Calu3 (cell line): ENCODE measurements at regions not wholly inside any gene's neighbourhood (a gene's known extent, or its start where the extent isn't known, plus 50 kb on each side); places are given as distances from the start of the nearest gene placed in this dataset.

ENCODE experiments used
- BruUV-seq: library from RNA; stranded (reverse); fragments of 400-500 nt; replicated peaks from 2 replicates; lab custom pipeline; 2021; lab: Mats Ljungman, UMichigan
- CTCF ChIA-PET: fragments of 300-600 bp; sonication (Branson Sonifier 250); formaldehyde crosslinking; loops from one replicate; lab custom pipeline; 2022; ENCODE audit warnings: antibody characterized with exemption; lab: Charles Lee
- DNase-seq: peaks from one replicate; pipeline ENCODE4 v3.0.0; 2022
- H3K27ac Mint-ChIP-seq: one replicate; pipeline ENCODE4 v1.8.0; 2022; ENCODE audit warnings: mixed read lengths; ENCODE audit not compliant: unreplicated experiment
- H3K27me3 Mint-ChIP-seq: one replicate; pipeline ENCODE4 v1.8.0; 2022; ENCODE audit warnings: mixed read lengths; ENCODE audit not compliant: unreplicated experiment
- H3K36me3 Mint-ChIP-seq: one replicate; pipeline ENCODE4 v1.8.0; 2022; ENCODE audit warnings: mild to moderate bottlenecking, moderate library complexity, mixed read lengths; ENCODE audit not compliant: insufficient read depth, unreplicated experiment
- H3K4me1 Mint-ChIP-seq: one replicate; pipeline ENCODE4 v1.8.0; 2022; ENCODE audit warnings: mild to moderate bottlenecking, low read depth, mixed read lengths; ENCODE audit not compliant: unreplicated experiment
- H3K4me3 Mint-ChIP-seq: one replicate; pipeline ENCODE4 v1.8.0; 2022; ENCODE audit warnings: mild to moderate bottlenecking, low read depth, moderate library complexity, mixed read lengths; ENCODE audit not compliant: unreplicated experiment
- H3K9me3 Mint-ChIP-seq: one replicate; pipeline ENCODE4 v1.8.0; 2022; ENCODE audit warnings: low read depth, mixed read lengths; ENCODE audit not compliant: unreplicated experiment
- CTCF ChIP-seq: fragments of 200-600 bp; IDR thresholded peaks from one replicate; pipeline ENCODE4 v1.8.0; 2022; ENCODE audit warnings: antibody characterized with exemption; ENCODE audit not compliant: unreplicated experiment
- intact Hi-C: fragments of 100-400 bp; cut with micrococcal nuclease; formaldehyde crosslinking; loops from one replicate; pipeline ENCODE4 v1.10.0; 2022; ENCODE audit not compliant: unreplicated experiment

DNA sequence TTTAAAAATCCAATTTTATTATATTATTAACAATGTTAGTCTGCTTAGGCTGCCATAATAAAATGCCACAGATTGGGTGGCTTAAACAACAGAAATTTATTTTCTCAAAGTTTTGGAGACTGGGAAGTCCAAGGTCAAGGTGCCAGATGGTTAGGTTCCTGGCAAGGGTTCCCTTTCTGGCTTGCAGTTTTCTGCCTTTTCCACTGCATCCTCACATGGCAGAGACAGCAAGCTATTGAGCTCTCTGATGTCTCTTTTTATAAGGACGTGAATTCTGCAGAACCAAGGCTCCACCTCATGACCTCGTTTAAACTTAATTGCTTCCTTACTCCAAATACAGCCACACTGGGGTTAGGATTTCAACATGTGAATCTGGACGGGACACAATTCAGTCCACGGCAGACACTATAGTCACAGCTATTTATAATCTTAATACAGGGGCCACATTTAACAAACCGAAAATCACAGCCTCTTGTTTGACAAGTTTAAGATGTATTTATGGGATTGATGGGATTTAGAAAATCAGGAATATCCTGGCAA, 174.9 kb upstream of the PUM3 start:
- no peaks in the 10 kb centered on the region for H3K9me3 Mint-ChIP-seq
- no TSS peak for BruUV-seq
- DNase-seq = no peak
- peaks cover 48% of the 10 kb centered on the region for H3K27me3 Mint-ChIP-seq
- no peaks in the 10 kb centered on the region for H3K4me1 Mint-ChIP-seq
- H3K36me3 Mint-ChIP-seq = no peaks in the 10 kb centered on the region
- CTCF ChIA-PET = no interaction called here
- no peak overlapping the region for H3K27ac Mint-ChIP-seq
- no peak overlapping the region for H3K4me3 Mint-ChIP-seq
- TF ChIP-seq CTCF = no peak
- intact Hi-C loops = no loop called here

DNA sequence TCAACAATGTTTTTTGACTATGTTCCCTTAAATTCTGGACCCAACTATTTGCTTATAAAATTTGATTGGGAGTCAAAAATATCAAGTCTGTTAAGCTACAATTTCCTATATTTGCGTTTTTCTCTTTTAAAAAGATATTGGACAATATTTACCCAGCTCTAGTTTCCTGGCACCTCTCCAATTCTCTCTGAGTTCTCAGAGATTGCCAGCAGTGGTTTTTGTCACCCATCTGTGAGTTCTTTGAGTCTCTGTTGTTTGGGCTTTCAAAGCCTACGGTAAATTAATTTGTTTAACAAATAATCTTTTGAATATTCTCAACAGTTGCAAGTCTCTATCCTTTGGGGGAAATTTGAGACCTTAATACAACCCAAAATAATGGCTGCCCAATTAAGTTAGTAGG, 174.2 kb upstream of the PUM3 start:
- intact Hi-C loops = no loop called here
- CTCF ChIA-PET = no interaction called here
- BruUV-seq = no TSS peak
- H3K27ac Mint-ChIP-seq = no peak overlapping the region
- no peaks in the 10 kb centered on the region for H3K4me1 Mint-ChIP-seq
- no peaks in the 10 kb centered on the region for H3K36me3 Mint-ChIP-seq
- no peak for TF ChIP-seq CTCF
- peaks cover 41% of the 10 kb centered on the region for H3K27me3 Mint-ChIP-seq
- H3K4me3 Mint-ChIP-seq = no peak overlapping the region
- no peak for DNase-seq
- H3K9me3 Mint-ChIP-seq = no peaks in the 10 kb centered on the region

DNA sequence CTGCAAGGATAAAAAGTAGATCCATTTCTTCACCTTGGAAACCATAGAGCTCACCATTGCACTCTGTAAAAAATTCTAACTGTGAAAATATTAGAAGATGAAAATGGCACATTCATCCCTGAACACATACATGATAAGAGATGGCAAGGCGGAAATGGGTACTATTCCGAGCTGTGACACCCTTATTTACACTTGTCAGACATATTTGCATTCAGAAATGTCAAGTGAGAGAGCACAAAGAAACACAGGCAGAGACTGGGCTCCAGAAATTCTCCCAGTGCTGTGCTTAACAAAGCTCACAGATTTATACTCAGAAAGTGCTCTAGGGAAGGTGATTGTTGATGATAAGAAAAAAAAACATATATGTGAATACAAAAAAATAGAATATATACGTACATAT, 170.3 kb upstream of the PUM3 start:
- DNase-seq = no peak
- no TSS peak for BruUV-seq
- no peaks in the 10 kb centered on the region for H3K36me3 Mint-ChIP-seq

DNA sequence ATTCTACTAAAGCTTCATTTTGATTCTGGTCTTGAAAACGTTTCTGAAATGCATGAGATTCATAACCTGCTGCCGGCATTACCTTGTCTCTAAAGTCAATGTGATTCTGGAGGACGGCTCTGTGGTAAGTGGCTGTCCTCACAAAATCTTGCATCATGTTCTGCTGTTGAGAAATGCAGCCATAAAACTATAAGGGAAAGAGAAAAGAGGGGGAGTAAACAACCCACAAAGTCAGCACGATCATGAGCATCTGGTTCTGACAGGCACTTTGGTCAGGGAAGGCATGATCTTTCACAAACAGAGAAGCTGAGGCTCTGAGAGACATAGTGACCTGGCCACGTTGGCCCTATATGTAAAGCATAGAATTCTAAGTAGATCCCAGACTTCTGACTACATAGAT, 168.9 kb upstream of the PUM3 start:
- Mint-ChIP-seq H3K4me3 (no peak overlapping the region), H3K27me3 (no peaks in the 10 kb centered on the region), H3K27ac (no peak overlapping the region), H3K9me3 (peaks cover 4% of the 10 kb centered on the region), H3K36me3 (no peaks in the 10 kb centered on the region), H3K4me1 (peaks cover 8% of the 10 kb centered on the region)
- no peak for DNase-seq
- no TSS peak for BruUV-seq
- CTCF ChIA-PET = no interaction called here
- intact Hi-C loops = no loop called here
- no peak for TF ChIP-seq CTCF

More for the DNA sequence above, 170.3 kb upstream of the PUM3 start:
- no peaks in the 10 kb centered on the region for H3K4me1 Mint-ChIP-seq
- H3K27me3 Mint-ChIP-seq = peaks cover 3% of the 10 kb centered on the region
- intact Hi-C loops = no loop called here
- peaks cover 4% of the 10 kb centered on the region for H3K9me3 Mint-ChIP-seq
- no peak overlapping the region for H3K27ac Mint-ChIP-seq
- CTCF ChIA-PET = interaction anchor here (0.6 kb wide), 1 partner anchor 19 kb away, joined by 3 read pairs; no protein-coding TSS in a partner anchor
- H3K4me3 Mint-ChIP-seq = no peak overlapping the region
- no peak for TF ChIP-seq CTCF
